IMR-90 (cell line): ENCODE measurements at regions not wholly inside any gene's neighbourhood (a gene's known extent, or its start where the extent isn't known, plus 50 kb on each side); places are given as distances from the start of the nearest gene placed in this dataset.
A peak's percentile ranks its signal among the peaks of the same experiment; 100 is the strongest.

ENCODE experiments used
- ATAC-seq: fragments of 200-7000 bp; cut with Tn5 transposase; 2 replicates; pipeline ENCODE4 v1.9.1; 2020; ENCODE audit warnings: low read depth, mild to moderate bottlenecking, moderate library complexity
- BruUV-seq: library from RNA; stranded (reverse); fragments of 400-500 nt; replicated peaks from 2 replicates; lab custom pipeline; 2021; lab: Mats Ljungman, UMichigan
- CTCF ChIA-PET: fragments of 300-600 bp; formaldehyde crosslinking; extraction: SDS; loops from one replicate; lab custom pipeline; 2021; ENCODE audit warnings: antibody characterized with exemption; lab: Yijun Ruan, JAX
- POLR2A ChIA-PET: fragments of 300-600 bp; sonication (Branson Sonifier 250); formaldehyde crosslinking; loops from one replicate; lab custom pipeline; 2022; ENCODE audit warnings: antibody characterized with exemption; ENCODE audit not compliant: unreplicated experiment; lab: Charles Lee
- DNase-seq: peaks from one replicate; pipeline ENCODE4 v3.0.0; 2013
- H2AFZ ChIP-seq: replicated peaks from 2 replicates; pipeline ENCODE3; 2013; ENCODE audit warnings: low read length, mild to moderate bottlenecking; ENCODE audit not compliant: poor library complexity
- H2AK5ac ChIP-seq: 2 replicates; pipeline ENCODE4 v1.6.1; 2013; ENCODE audit warnings: low read depth, low read length, inconsistent platforms
- H2AK9ac ChIP-seq: replicated peaks from 2 replicates; pipeline ENCODE3; 2013; ENCODE audit warnings: mild to moderate bottlenecking, low read depth, low read length, moderate library complexity; ENCODE audit not compliant: poor library complexity
- H2BK120ac ChIP-seq: 2 replicates; pipeline ENCODE4 v1.6.1; 2013; ENCODE audit warnings: low read depth, low read length, inconsistent platforms
- H2BK15ac ChIP-seq: 3 replicates; pipeline ENCODE4 v1.6.1; 2013; ENCODE audit warnings: low read depth, low read length, inconsistent platforms
- H2BK20ac ChIP-seq: 2 replicates; pipeline ENCODE4 v1.6.1; 2013; ENCODE audit warnings: low read depth, mild to moderate bottlenecking, inconsistent platforms, low read length, moderate library complexity
- H2BK5ac ChIP-seq: 2 replicates; pipeline ENCODE4 v1.6.1; 2013; ENCODE audit warnings: mild to moderate bottlenecking, low read depth, low read length, inconsistent platforms; ENCODE audit not compliant: poor library complexity, severe bottlenecking
- H3K14ac ChIP-seq: replicated peaks from 2 replicates; pipeline ENCODE4 v1.6.1; 2013; ENCODE audit warnings: low read depth, low read length, inconsistent platforms
- H3K18ac ChIP-seq: 2 replicates; pipeline ENCODE4 v1.6.1; 2013; ENCODE audit warnings: low read depth, low read length, control low read depth
- H3K23ac ChIP-seq: 2 replicates; pipeline ENCODE4 v1.6.1; 2013; ENCODE audit warnings: low read depth, low read length, inconsistent platforms
- H3K27ac ChIP-seq: 2 replicates; pipeline ENCODE4 v1.5.1; 2013; ENCODE audit warnings: mild to moderate bottlenecking, control low read depth, low read length; ENCODE audit not compliant: insufficient read depth
- H3K27me3 ChIP-seq: 2 replicates; pipeline ENCODE4 v1.6.1; 2013; ENCODE audit warnings: low read length; ENCODE audit not compliant: control insufficient read depth, insufficient read depth
- H3K36me3 ChIP-seq: 2 replicates; pipeline ENCODE4 v1.6.1; 2013; ENCODE audit warnings: low read length, mixed read lengths; ENCODE audit not compliant: control insufficient read depth, insufficient read depth
- H3K4ac ChIP-seq: 2 replicates; pipeline ENCODE4 v1.6.1; 2013; ENCODE audit warnings: low read depth, low read length, inconsistent platforms
- H3K4me1 ChIP-seq: 2 replicates; pipeline ENCODE4 v1.6.1; 2013; ENCODE audit warnings: low read length, mixed read lengths; ENCODE audit not compliant: control insufficient read depth, insufficient read depth
- H3K4me2 ChIP-seq: 2 replicates; pipeline ENCODE4 v1.6.1; 2013; ENCODE audit warnings: low read depth, mild to moderate bottlenecking, control low read depth, low read length, moderate library complexity
- H3K4me3 ChIP-seq: 2 replicates; pipeline ENCODE4 v1.5.1; 2013; ENCODE audit warnings: low read depth, mild to moderate bottlenecking, control low read depth, low read length, moderate library complexity; ENCODE audit not compliant: insufficient read depth
- H3K56ac ChIP-seq: 2 replicates; pipeline ENCODE4 v1.6.1; 2013; ENCODE audit warnings: low read length, inconsistent platforms; ENCODE audit not compliant: insufficient read depth; ENCODE audit errors: extremely low read depth
- H3K79me1 ChIP-seq, 2 experiments: 2 replicates each; pipeline ENCODE4 v1.6.1; 2013; ENCODE audit warnings: low read length in 2 of 2, inconsistent platforms in 1 of 2, low read depth in 1 of 2
- H3K9ac ChIP-seq: 2 replicates; pipeline ENCODE4 v1.6.1; 2013; ENCODE audit warnings: low read depth, low read length, control low read depth
- H3K9me1 ChIP-seq: 2 replicates; pipeline ENCODE4 v1.6.1; 2013; ENCODE audit warnings: low read length, inconsistent platforms; ENCODE audit not compliant: insufficient read depth
- H3K9me3 ChIP-seq: 2 replicates; pipeline ENCODE4 v1.6.1; 2013; ENCODE audit warnings: low read length; ENCODE audit not compliant: control insufficient read depth, insufficient read depth
- H4K20me1 ChIP-seq: 2 replicates; pipeline ENCODE4 v1.6.1; 2013; ENCODE audit warnings: low read length, inconsistent platforms; ENCODE audit not compliant: insufficient read depth
- H4K5ac ChIP-seq: 2 replicates; pipeline ENCODE4 v1.6.1; 2013; ENCODE audit warnings: mild to moderate bottlenecking, low read depth, low read length, control low read depth
- H4K8ac ChIP-seq, 2 experiments: 2 replicates each; pipeline ENCODE4 v1.6.1; 2013; ENCODE audit warnings: low read depth in 2 of 2, low read length in 2 of 2, control low read depth in 1 of 2, inconsistent platforms in 1 of 2
- H4K91ac ChIP-seq: 2 replicates; pipeline ENCODE4 v1.6.1; 2013; ENCODE audit warnings: low read depth, low read length, inconsistent platforms; ENCODE audit not compliant: insufficient read depth
- MAFK ChIP-seq: IDR thresholded peaks from 2 replicates; pipeline ENCODE4 v1.6.1; 2012; ENCODE audit warnings: low read depth, low read length, improper control_type of control experiment
- RFX5 ChIP-seq: IDR thresholded peaks from 2 replicates; pipeline ENCODE4 v1.8.0; 2012; ENCODE audit warnings: low read depth, mild to moderate bottlenecking, low read length, moderate library complexity
- WGBS, 2 experiments: methylation state at CpG; one replicate each; pipeline versions ENCODE4 v1.1.5 to v1.1.7; 2013; ENCODE audit warnings: missing lambda C conversion rate in 2 of 2; ENCODE audit not compliant: insufficient read length in 1 of 2; ENCODE audit errors: extremely low coverage in 2 of 2; 5-methylcytosine and 5-hydroxymethylcytosine counted together
- dilution Hi-C: fragments of 300-500 bp; cut with HindIII; formaldehyde crosslinking; loops from one replicate; pipeline ENCODE4 v1.14.3; 2018; ENCODE audit warnings: low sequenced_read_pairs; ENCODE audit not compliant: unreplicated experiment
- in situ Hi-C: fragments of 300-500 bp; cut with MboI; formaldehyde crosslinking; loops from 3 replicates; pipeline ENCODE4 v1.14.3; 2019; ENCODE audit warnings: low sequenced_read_pairs, inconsistent platforms, mixed read lengths
- intact Hi-C: fragments of 100-400 bp; cut with micrococcal nuclease; formaldehyde crosslinking; loops from 2 replicates; pipeline ENCODE4 v1.10.0; 2022

DNA sequence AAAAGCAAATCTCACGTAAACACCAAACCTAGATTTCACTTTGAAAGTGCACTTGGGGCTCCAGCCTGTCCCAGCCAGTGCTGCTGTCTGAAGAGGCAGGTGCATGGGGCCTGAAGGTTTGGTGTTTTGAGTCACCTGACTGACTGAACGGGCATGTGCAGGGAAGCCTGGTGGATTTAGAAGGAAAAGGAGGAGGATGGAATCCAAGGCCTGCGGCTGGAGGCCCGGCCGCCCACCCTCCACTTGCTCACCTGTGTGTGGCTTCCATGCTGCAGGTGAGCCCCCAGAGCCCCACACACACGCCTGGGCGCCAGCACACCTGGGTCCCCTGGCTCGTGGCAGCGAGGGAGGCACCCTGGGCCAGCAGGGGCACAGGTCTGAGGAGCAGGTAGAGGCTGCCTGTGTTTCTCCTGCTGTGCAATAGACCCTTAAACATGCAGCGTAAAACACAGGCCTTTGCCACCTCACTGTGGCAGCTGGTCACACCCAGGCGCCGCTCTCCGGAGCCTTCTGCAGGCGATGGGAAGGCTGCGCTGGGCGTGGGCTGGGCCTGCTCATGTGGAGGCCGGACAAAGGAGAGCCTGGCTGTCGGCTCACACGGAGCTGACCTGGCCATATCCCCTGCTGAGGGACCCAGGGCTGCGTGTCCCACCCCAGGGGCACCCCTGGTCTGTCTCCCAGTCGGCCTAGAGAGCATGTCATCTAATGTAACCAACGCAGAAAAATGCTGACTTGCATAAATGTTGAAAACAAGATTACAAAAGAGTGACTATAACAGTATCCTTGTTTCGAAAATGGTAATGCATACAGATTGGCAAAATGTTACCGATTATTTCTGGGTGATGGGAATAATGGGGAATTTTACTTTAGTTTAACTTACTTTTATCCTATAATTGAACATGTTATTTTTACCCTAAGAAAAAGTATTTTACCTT is 71.3 kb downstream of the TMEM18 start:
- Histone ChIP-seq H4K8ac (no peak overlapping the region), H3K4ac (no peak overlapping the region), H3K4me2 (no peak overlapping the region), H3K9me3 (peaks cover 36% of the 10 kb centered on the region), H2AFZ (no peak overlapping the region), H2BK5ac (no peak overlapping the region), H3K18ac (no peak overlapping the region), H3K4me1 (no peaks in the 10 kb centered on the region), H3K27ac (no peak overlapping the region), H2BK20ac (no peak overlapping the region), H3K9ac (no peak overlapping the region), H3K9me1 (no peaks in the 10 kb centered on the region), H3K4me3 (no peak overlapping the region), H4K91ac (no peak overlapping the region), H2BK15ac (no peak overlapping the region), H3K79me1 (no peaks in the 10 kb centered on the region), H4K20me1 (no peaks in the 10 kb centered on the region), H3K23ac (no peak overlapping the region), H3K14ac (no peak overlapping the region), H2AK9ac (no peak overlapping the region), H3K56ac (no peak overlapping the region), H3K27me3 (no peaks in the 10 kb centered on the region), H4K5ac (no peak overlapping the region), H2AK5ac (no peak overlapping the region), H3K36me3 (no peaks in the 10 kb centered on the region), H2BK120ac (no peak overlapping the region)
- ChIA-PET CTCF (no interaction called here), POLR2A (no interaction called here)
- TF ChIP-seq MAFK (peak; percentile 95), RFX5 (no peak)
- no peak for ATAC-seq
- DNase-seq: no peak
- whole genome bisulfite sequencing, 2 experiments: 68% methylated on average over 8 of the region's 24 CpGs; no CpG with 5 or more reads in 1 of the 2 experiments
- intact Hi-C loops (no loop called here), in situ Hi-C loops (no loop called here), dilution Hi-C loops (no loop called here)
- BruUV-seq: no TSS peak
